SK-N-SH (cell line): ENCODE measurements at regions not wholly inside any gene's neighbourhood (a gene's known extent, or its start where the extent isn't known, plus 50 kb on each side); places are given as distances from the start of the nearest gene placed in this dataset.

Experiments used
- GATA2 ChIP-seq: sonication (generic); formaldehyde crosslinking; IDR thresholded peaks from 2 replicates; pipeline ENCODE4 v1.5.0; 2020; ENCODE audit warnings: mild to moderate bottlenecking, missing genetic modification reagents
- JUND ChIP-seq: IDR thresholded peaks from 2 replicates; pipeline ENCODE4 v1.4.0; 2012
- POLR2AphosphoS5 ChIP-seq: IDR thresholded peaks from 2 replicates; pipeline ENCODE4 v1.6.1; 2012; ENCODE audit warnings: low read depth, low read length
- SMC3 ChIP-seq: IDR thresholded peaks from 2 replicates; pipeline ENCODE4 v1.6.1; 2012; ENCODE audit warnings: low read depth, low read length, improper control_type of control experiment
- TAF1 ChIP-seq: IDR thresholded peaks from 2 replicates; pipeline ENCODE4 v1.6.1; 2012; ENCODE audit warnings: low read depth, mild to moderate bottlenecking, low read length, moderate library complexity, borderline replicate concordance
- TCF12 ChIP-seq: IDR thresholded peaks from 2 replicates; pipeline ENCODE4 v1.4.0; 2012
- YY1 ChIP-seq: IDR thresholded peaks from 2 replicates; pipeline ENCODE4 v1.4.0; 2012; ENCODE audit warnings: low read depth, mild to moderate bottlenecking
- TF ChIP-seq, protein P1 (sequence below): IDR thresholded peaks from 2 replicates; pipeline ENCODE4 v1.4.0; 2012; ENCODE audit warnings: low read depth
- TF ChIP-seq, protein P2 (sequence below): fragments of 200-600 bp; sonication (generic); IDR thresholded peaks from 2 replicates; pipeline ENCODE4 v1.6.1; 2017; ENCODE audit warnings: antibody characterized with exemption, mild to moderate bottlenecking, moderate library complexity
- TF ChIP-seq, protein P3 (sequence below): IDR thresholded peaks from 2 replicates; pipeline ENCODE4 v1.6.1; 2012; ENCODE audit warnings: mild to moderate bottlenecking, low read depth, low read length, moderate library complexity
- TF ChIP-seq, protein P4 (sequence below): IDR thresholded peaks from 2 replicates; pipeline ENCODE4; 2012

DNA sequence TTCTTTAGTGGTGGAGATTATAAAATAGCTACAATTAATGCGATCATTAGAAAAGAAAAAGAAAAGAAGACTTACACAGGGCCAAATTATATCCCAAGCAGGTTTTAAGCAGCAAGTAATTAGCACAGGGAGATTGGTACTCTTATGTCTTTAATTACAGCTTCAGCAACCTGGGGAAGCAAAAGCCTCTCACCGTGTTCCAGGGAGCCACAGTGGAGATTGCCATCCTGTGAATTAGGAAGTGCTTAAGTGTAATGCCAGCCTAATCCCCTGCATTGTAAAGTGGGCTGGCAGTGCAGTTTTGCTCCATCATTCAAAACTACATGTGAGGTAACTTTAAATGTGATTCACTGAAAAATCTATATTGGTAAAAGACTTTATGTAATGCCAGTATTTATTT is 533.5 kb upstream of the COBL start:
- TF ChIP-seq, protein P1, sequence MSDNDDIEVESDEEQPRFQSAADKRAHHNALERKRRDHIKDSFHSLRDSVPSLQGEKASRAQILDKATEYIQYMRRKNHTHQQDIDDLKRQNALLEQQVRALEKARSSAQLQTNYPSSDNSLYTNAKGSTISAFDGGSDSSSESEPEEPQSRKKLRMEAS = no peak
- no peak for TF ChIP-seq SMC3
- TF ChIP-seq, protein P2, sequence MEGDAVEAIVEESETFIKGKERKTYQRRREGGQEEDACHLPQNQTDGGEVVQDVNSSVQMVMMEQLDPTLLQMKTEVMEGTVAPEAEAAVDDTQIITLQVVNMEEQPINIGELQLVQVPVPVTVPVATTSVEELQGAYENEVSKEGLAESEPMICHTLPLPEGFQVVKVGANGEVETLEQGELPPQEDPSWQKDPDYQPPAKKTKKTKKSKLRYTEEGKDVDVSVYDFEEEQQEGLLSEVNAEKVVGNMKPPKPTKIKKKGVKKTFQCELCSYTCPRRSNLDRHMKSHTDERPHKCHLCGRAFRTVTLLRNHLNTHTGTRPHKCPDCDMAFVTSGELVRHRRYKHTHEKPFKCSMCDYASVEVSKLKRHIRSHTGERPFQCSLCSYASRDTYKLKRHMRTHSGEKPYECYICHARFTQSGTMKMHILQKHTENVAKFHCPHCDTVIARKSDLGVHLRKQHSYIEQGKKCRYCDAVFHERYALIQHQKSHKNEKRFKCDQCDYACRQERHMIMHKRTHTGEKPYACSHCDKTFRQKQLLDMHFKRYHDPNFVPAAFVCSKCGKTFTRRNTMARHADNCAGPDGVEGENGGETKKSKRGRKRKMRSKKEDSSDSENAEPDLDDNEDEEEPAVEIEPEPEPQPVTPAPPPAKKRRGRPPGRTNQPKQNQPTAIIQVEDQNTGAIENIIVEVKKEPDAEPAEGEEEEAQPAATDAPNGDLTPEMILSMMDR = no peak
- TF ChIP-seq POLR2AphosphoS5 = no peak
- TF ChIP-seq, protein P3, sequence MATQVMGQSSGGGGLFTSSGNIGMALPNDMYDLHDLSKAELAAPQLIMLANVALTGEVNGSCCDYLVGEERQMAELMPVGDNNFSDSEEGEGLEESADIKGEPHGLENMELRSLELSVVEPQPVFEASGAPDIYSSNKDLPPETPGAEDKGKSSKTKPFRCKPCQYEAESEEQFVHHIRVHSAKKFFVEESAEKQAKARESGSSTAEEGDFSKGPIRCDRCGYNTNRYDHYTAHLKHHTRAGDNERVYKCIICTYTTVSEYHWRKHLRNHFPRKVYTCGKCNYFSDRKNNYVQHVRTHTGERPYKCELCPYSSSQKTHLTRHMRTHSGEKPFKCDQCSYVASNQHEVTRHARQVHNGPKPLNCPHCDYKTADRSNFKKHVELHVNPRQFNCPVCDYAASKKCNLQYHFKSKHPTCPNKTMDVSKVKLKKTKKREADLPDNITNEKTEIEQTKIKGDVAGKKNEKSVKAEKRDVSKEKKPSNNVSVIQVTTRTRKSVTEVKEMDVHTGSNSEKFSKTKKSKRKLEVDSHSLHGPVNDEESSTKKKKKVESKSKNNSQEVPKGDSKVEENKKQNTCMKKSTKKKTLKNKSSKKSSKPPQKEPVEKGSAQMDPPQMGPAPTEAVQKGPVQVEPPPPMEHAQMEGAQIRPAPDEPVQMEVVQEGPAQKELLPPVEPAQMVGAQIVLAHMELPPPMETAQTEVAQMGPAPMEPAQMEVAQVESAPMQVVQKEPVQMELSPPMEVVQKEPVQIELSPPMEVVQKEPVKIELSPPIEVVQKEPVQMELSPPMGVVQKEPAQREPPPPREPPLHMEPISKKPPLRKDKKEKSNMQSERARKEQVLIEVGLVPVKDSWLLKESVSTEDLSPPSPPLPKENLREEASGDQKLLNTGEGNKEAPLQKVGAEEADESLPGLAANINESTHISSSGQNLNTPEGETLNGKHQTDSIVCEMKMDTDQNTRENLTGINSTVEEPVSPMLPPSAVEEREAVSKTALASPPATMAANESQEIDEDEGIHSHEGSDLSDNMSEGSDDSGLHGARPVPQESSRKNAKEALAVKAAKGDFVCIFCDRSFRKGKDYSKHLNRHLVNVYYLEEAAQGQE = no peak
- no peak for TF ChIP-seq GATA2
- no peak for TF ChIP-seq TCF12
- TF ChIP-seq, protein P4, sequence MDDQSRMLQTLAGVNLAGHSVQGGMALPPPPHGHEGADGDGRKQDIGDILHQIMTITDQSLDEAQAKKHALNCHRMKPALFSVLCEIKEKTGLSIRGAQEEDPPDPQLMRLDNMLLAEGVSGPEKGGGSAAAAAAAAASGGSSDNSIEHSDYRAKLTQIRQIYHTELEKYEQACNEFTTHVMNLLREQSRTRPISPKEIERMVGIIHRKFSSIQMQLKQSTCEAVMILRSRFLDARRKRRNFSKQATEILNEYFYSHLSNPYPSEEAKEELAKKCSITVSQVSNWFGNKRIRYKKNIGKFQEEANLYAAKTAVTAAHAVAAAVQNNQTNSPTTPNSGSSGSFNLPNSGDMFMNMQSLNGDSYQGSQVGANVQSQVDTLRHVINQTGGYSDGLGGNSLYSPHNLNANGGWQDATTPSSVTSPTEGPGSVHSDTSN = no peak
- no peak for TF ChIP-seq JUND
- TF ChIP-seq TAF1 = no peak
- no peak for TF ChIP-seq YY1
